Liver (tissue), 3 donors: ENCODE measurements at regions not wholly inside any gene's neighbourhood (a gene's known extent, or its start where the extent isn't known, plus 50 kb on each side); places are given as distances from the start of the nearest gene placed in this dataset.

ENCODE experiments used
- HNF4A ChIP-seq, 2 donors: conservative IDR thresholded peaks; 2 replicates each; pipeline ENCODE4 v1.6.1; 2016; ENCODE audit warnings: antibody characterized with exemption in 2 of 2, mild to moderate bottlenecking in 2 of 2
- JUND ChIP-seq, 2 donors: IDR thresholded peaks; 2 replicates each; pipeline ENCODE4 v1.6.1; 2016; ENCODE audit warnings: antibody characterized with exemption in 2 of 2
- MAX ChIP-seq: IDR thresholded peaks from 2 replicates; pipeline ENCODE4 v1.6.1; 2016; ENCODE audit warnings: antibody characterized with exemption
- RAD21 ChIP-seq, 2 donors: IDR thresholded peaks; 2 replicates each; pipeline ENCODE4 v1.6.1; 2016; ENCODE audit warnings: antibody characterized with exemption in 2 of 2, mild to moderate bottlenecking in 2 of 2
- TF ChIP-seq, protein P1 (sequence below): fragments of 150-350 bp; IDR thresholded peaks from 2 replicates; pipeline ENCODE4 v1.5.1; 2017; ENCODE audit warnings: improper control_type of control experiment, low read depth, low read length; ENCODE audit not compliant: missing input control
- donor health status: healthy.
- donor health status: healthy.

DNA sequence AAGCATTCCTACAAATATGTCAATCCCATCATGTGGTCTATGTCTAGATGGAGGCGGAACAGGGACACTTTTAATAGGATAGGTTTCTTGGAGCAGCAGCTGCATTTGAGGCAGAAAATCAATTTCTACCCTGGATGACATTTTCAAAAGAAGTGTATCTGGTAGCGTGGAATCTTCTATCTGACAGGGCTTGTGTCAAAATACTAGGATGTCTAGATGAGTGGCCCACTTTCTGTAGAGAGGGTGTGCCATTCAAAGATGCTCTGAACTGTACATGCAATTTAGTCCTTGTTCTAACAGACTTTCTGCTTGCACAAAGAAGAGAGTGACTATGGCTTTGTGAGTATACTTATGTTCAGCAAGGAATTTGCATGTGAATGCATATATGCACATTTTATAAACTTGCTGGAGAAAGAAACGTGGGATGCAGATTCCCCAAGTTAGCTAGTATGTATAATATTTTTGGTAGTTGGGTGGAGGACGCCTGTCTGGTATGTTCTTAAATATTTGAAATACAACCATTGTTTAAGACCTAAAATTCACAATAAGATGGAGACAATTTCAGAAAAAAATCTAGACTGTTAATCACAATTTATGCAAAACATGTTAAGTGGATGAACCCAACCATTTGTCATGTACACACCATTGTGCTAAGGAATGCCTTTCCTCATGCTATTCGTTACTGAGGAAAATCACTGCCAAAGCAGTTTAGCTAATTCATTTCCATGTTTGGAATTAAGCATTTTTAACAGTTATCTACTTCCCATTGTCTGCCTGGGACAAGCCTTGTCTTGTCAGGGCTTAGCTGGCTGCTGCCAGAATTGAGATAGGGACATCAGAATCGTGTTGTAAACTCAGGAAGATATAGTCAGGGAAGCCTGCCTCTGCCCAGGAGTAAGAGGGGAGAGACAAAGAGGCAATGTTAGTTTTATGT, 129.1 kb upstream of the MEF2C start:
- no peak for TF ChIP-seq MAX
- TF ChIP-seq, protein P1, sequence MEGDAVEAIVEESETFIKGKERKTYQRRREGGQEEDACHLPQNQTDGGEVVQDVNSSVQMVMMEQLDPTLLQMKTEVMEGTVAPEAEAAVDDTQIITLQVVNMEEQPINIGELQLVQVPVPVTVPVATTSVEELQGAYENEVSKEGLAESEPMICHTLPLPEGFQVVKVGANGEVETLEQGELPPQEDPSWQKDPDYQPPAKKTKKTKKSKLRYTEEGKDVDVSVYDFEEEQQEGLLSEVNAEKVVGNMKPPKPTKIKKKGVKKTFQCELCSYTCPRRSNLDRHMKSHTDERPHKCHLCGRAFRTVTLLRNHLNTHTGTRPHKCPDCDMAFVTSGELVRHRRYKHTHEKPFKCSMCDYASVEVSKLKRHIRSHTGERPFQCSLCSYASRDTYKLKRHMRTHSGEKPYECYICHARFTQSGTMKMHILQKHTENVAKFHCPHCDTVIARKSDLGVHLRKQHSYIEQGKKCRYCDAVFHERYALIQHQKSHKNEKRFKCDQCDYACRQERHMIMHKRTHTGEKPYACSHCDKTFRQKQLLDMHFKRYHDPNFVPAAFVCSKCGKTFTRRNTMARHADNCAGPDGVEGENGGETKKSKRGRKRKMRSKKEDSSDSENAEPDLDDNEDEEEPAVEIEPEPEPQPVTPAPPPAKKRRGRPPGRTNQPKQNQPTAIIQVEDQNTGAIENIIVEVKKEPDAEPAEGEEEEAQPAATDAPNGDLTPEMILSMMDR, result no peak
- no peak for TF ChIP-seq JUND (IDR thresholded peaks at IDR 0.05)
- TF ChIP-seq HNF4A (conservative IDR thresholded peaks at IDR 0.05), result no peak
- no peak for TF ChIP-seq RAD21 (IDR thresholded peaks at IDR 0.05)
